WTC11 (cell line): ENCODE measurements at regions not wholly inside any gene's neighbourhood (a gene's known extent, or its start where the extent isn't known, plus 50 kb on each side); places are given as distances from the start of the nearest gene placed in this dataset.

Source experiments
- ATAC-seq: fragments of 200-7000 bp; cut with Tn5 transposase; 2 replicates; pipeline ENCODE4 v1.10.0; 2021; ENCODE audit warnings: mild to moderate bottlenecking, moderate library complexity
- CTCF ChIA-PET: fragments of 300-600 bp; sonication (Branson Sonifier 250); formaldehyde crosslinking; loops from one replicate; lab custom pipeline; 2021; ENCODE audit warnings: antibody characterized with exemption; lab: Charles Lee
- POLR2A ChIA-PET: fragments of 350-600 bp; sonication (Branson Sonifier 250); formaldehyde crosslinking; loops from one replicate; lab custom pipeline; 2021; ENCODE audit warnings: antibody characterized with exemption; lab: Charles Lee
- DNase-seq: peaks from one replicate; pipeline ENCODE4 v3.0.0; 2021; ENCODE audit warnings: low spot score
- H3K27ac Mint-ChIP-seq: 2 replicates; pipeline ENCODE4 v1.8.0; 2021; ENCODE audit warnings: mixed read lengths
- H3K27me3 Mint-ChIP-seq: 2 replicates; pipeline ENCODE4 v1.8.0; 2021; ENCODE audit warnings: low read depth, mild to moderate bottlenecking, moderate library complexity, mixed read lengths
- H3K36me3 Mint-ChIP-seq: 2 replicates; pipeline ENCODE4 v1.8.0; 2021; ENCODE audit warnings: mixed read lengths
- H3K4me1 Mint-ChIP-seq: 2 replicates; pipeline ENCODE4 v1.8.0; 2022; ENCODE audit warnings: mixed read lengths
- H3K4me3 Mint-ChIP-seq: 2 replicates; pipeline ENCODE4 v1.8.0; 2021; ENCODE audit warnings: mild to moderate bottlenecking, moderate library complexity, mixed read lengths
- H3K9me3 Mint-ChIP-seq: 2 replicates; pipeline ENCODE4 v1.8.0; 2021; ENCODE audit warnings: mixed read lengths
- ATF1 ChIP-seq: sonication (generic); formaldehyde crosslinking; IDR thresholded peaks from 2 replicates; pipeline ENCODE4 v1.8.1; 2023; ENCODE audit warnings: mild to moderate bottlenecking, moderate library complexity, missing genetic modification reagents
- CBFB ChIP-seq: sonication (generic); formaldehyde crosslinking; IDR thresholded peaks from 2 replicates; pipeline ENCODE4 v1.8.1; 2022; ENCODE audit warnings: mild to moderate bottlenecking, low read depth, missing genetic modification reagents
- CREB1 ChIP-seq: sonication (generic); formaldehyde crosslinking; IDR thresholded peaks from 2 replicates; pipeline ENCODE4 v1.8.0; 2023; ENCODE audit warnings: mild to moderate bottlenecking, missing genetic modification reagents
- EMX1 ChIP-seq: fragments of 250-450 bp; sonication (Bioruptor Pico); IDR thresholded peaks from 2 replicates; pipeline ENCODE4 v1.8.0; 2021; ENCODE audit warnings: mild to moderate bottlenecking
- FOXK1 ChIP-seq: sonication (generic); formaldehyde crosslinking; IDR thresholded peaks from 2 replicates; pipeline ENCODE4 v1.8.0; 2022; ENCODE audit warnings: mild to moderate bottlenecking, moderate library complexity, missing genetic modification reagents
- FOXP1 ChIP-seq: sonication (generic); formaldehyde crosslinking; IDR thresholded peaks from 2 replicates; pipeline ENCODE4 v1.8.0; 2022; ENCODE audit warnings: missing genetic modification reagents, mild to moderate bottlenecking, moderate library complexity, borderline replicate concordance
- JUN ChIP-seq: sonication (generic); formaldehyde crosslinking; IDR thresholded peaks from 2 replicates; pipeline ENCODE4 v1.8.0; 2023; ENCODE audit warnings: mild to moderate bottlenecking, missing genetic modification reagents
- NR2C2 ChIP-seq: sonication (generic); formaldehyde crosslinking; IDR thresholded peaks from 2 replicates; pipeline ENCODE4 v1.8.0; 2022; ENCODE audit warnings: mild to moderate bottlenecking, missing genetic modification reagents
- TEAD1 ChIP-seq: sonication (generic); formaldehyde crosslinking; IDR thresholded peaks from 2 replicates; pipeline ENCODE4 v1.8.0; 2022; ENCODE audit warnings: mild to moderate bottlenecking, missing genetic modification reagents
- ZBTB21 ChIP-seq: sonication (generic); formaldehyde crosslinking; IDR thresholded peaks from 2 replicates; pipeline ENCODE4 v1.8.1; 2023; ENCODE audit warnings: mild to moderate bottlenecking, missing genetic modification reagents, borderline replicate concordance
- ZNF121 ChIP-seq: sonication (generic); formaldehyde crosslinking; IDR thresholded peaks from 2 replicates; pipeline ENCODE4 v1.8.0; 2023; ENCODE audit warnings: missing genetic modification reagents
- ZNF219 ChIP-seq: sonication (generic); formaldehyde crosslinking; IDR thresholded peaks from 2 replicates; pipeline ENCODE4 v1.8.0; 2023; ENCODE audit warnings: missing genetic modification reagents, mild to moderate bottlenecking, borderline replicate concordance
- ZNF396 ChIP-seq: fragments of 250-450 bp; sonication (Bioruptor Pico); IDR thresholded peaks from 2 replicates; pipeline ENCODE4 v1.8.0; 2021; ENCODE audit warnings: mild to moderate bottlenecking, moderate library complexity, borderline replicate concordance
- ZNF671 ChIP-seq: fragments of 250-450 bp; sonication (Bioruptor Pico); IDR thresholded peaks from 2 replicates; pipeline ENCODE4 v1.8.0; 2021; ENCODE audit warnings: mild to moderate bottlenecking
- TF ChIP-seq, protein P1 (sequence below): sonication (generic); formaldehyde crosslinking; IDR thresholded peaks from 2 replicates; pipeline ENCODE4 v1.8.1; 2022; ENCODE audit warnings: mild to moderate bottlenecking, moderate library complexity, missing genetic modification reagents
- TF ChIP-seq, protein P2 (sequence below): sonication (generic); formaldehyde crosslinking; IDR thresholded peaks from 2 replicates; pipeline ENCODE4 v1.8.1; 2023; ENCODE audit warnings: mild to moderate bottlenecking, missing genetic modification reagents, moderate library complexity
- TF ChIP-seq, protein P3 (sequence below): sonication (generic); formaldehyde crosslinking; IDR thresholded peaks from 2 replicates; pipeline ENCODE4 v1.8.0; 2022; ENCODE audit warnings: mild to moderate bottlenecking, missing genetic modification reagents
- TF ChIP-seq, protein P4 (sequence below): sonication (generic); formaldehyde crosslinking; IDR thresholded peaks from 2 replicates; pipeline ENCODE4 v1.8.0; 2022; ENCODE audit warnings: missing genetic modification reagents
- TF ChIP-seq, protein P5 (sequence below): fragments of 250-450 bp; sonication (Bioruptor Pico); IDR thresholded peaks from 2 replicates; pipeline ENCODE4 v2.1.2; 2022; ENCODE audit warnings: mild to moderate bottlenecking, moderate library complexity
- TF ChIP-seq, protein P6 (sequence below): sonication (generic); formaldehyde crosslinking; IDR thresholded peaks from 2 replicates; pipeline ENCODE4 v1.8.0; 2023; ENCODE audit warnings: missing genetic modification reagents, mild to moderate bottlenecking, borderline replicate concordance

DNA sequence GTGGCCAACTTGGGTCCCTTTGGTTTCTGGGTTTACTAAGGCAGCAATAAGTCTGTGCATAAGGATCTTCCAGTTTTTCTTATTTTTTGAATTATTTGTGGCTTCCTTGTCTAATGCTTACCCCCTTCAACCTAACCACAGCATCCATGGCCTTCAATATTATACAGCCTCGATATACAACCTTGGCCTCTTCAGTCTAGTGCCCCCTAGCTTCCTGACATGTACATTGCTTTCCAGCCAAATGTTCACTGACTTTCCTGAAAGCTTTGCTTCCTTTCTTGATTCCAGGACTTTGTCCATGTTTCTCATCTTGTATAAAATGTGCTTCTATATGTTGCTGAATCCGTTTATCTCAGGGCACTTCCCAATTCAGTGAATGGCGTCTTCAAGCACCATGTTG is 310.1 kb downstream of the OLFM4 start:
- Mint-ChIP-seq H3K27me3 (peaks cover 56% of the 10 kb centered on the region), H3K9me3 (peaks cover 12% of the 10 kb centered on the region), H3K36me3 (no peaks in the 10 kb centered on the region), H3K27ac (no peak overlapping the region), H3K4me1 (peaks cover 16% of the 10 kb centered on the region), H3K4me3 (no peak overlapping the region)
- ChIA-PET CTCF (interaction anchor here (0.7 to 1.0 kb wide), 3 partner anchors 15 to 63 kb away, joined by 3 to 4 read pairs (median 4); no protein-coding TSS in a partner anchor), POLR2A (no interaction called here)
- ATAC-seq, result no peak
- TF ChIP-seq CBFB (CRISPR knock-in tag), result no peak
- no peak for TF ChIP-seq FOXP1
- TF ChIP-seq ZBTB21, result no peak
- TF ChIP-seq ZNF121 (CRISPR knock-in tag), result no peak
- no peak for TF ChIP-seq ATF1 (CRISPR knock-in tag)
- TF ChIP-seq ZNF396 (CRISPR knock-in tag), result no peak
- no peak for DNase-seq

DNA sequence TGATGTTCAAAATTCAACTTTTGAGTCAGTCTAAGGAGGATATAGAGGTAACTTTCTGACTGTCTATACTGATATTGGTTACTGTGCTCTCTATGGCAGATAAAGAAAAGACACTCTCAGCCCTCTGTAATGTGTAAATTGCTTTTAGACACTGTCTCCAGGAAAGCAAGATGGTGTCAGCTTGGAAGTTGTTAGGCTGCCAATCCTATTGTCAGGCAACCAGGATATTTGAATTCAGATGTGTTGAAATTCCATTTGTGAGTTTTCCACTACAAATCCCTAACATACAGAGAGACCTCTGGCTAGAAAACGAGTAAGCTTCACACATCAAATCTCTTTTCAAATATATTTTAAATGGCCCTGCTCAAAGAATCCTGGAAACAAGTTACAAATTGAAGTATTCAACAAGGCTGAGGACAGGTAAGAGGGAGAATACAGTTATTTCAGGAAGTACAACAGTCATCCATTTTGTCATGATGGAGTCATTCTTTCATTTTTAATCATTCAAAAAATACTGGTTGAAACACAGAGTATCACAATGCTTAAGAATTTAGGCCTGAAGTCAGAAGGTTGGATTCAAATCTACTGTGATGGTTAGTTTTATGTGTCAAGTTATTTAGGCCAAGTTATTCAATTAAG is 312.0 kb downstream of the OLFM4 start:
- H3K9me3 Mint-ChIP-seq, result peaks cover 9% of the 10 kb centered on the region
- H3K4me3 Mint-ChIP-seq, result no peak overlapping the region
- POLR2A ChIA-PET, result no interaction called here
- CTCF ChIA-PET, result no interaction called here
- peaks cover 16% of the 10 kb centered on the region for H3K4me1 Mint-ChIP-seq
- peaks cover 75% of the 10 kb centered on the region for H3K27me3 Mint-ChIP-seq
- no peaks in the 10 kb centered on the region for H3K36me3 Mint-ChIP-seq
- H3K27ac Mint-ChIP-seq, result no peak overlapping the region
- no peak for ATAC-seq
- DNase-seq, result no peak
- TF ChIP-seq, protein P1, sequence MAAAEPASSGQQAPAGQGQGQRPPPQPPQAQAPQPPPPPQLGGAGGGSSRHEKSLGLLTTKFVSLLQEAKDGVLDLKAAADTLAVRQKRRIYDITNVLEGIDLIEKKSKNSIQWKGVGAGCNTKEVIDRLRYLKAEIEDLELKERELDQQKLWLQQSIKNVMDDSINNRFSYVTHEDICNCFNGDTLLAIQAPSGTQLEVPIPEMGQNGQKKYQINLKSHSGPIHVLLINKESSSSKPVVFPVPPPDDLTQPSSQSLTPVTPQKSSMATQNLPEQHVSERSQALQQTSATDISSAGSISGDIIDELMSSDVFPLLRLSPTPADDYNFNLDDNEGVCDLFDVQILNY, result no peak
- TF ChIP-seq, protein P2, sequence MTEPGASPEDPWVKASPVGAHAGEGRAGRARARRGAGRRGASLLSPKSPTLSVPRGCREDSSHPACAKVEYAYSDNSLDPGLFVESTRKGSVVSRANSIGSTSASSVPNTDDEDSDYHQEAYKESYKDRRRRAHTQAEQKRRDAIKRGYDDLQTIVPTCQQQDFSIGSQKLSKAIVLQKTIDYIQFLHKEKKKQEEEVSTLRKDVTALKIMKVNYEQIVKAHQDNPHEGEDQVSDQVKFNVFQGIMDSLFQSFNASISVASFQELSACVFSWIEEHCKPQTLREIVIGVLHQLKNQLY (CRISPR knock-in tag), result no peak
- TF ChIP-seq, protein P3, sequence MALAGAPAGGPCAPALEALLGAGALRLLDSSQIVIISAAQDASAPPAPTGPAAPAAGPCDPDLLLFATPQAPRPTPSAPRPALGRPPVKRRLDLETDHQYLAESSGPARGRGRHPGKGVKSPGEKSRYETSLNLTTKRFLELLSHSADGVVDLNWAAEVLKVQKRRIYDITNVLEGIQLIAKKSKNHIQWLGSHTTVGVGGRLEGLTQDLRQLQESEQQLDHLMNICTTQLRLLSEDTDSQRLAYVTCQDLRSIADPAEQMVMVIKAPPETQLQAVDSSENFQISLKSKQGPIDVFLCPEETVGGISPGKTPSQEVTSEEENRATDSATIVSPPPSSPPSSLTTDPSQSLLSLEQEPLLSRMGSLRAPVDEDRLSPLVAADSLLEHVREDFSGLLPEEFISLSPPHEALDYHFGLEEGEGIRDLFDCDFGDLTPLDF, result no peak

DNA sequence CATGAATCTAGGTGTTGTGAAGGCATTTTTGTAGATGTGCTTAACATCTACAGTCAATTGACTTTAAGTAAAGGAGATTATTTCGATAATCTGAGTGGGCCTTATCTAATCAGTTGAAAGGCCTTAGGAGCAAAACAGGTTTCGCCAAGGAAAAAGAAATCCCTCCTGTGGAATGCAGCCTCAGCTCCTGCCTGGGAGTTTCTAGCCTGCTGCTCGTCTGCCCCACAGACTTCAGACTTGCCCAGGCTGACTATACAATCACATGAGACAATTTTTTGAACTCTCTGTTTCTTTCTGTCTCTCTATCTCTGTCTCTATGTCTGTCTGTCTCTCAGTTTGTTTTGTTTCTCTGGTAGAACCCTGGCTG is 312.5 kb downstream of the OLFM4 start:
- ATAC-seq, result no peak
- no peaks in the 10 kb centered on the region for H3K36me3 Mint-ChIP-seq
- DNase-seq, result no peak
- no peak overlapping the region for H3K4me3 Mint-ChIP-seq
- peaks cover 80% of the 10 kb centered on the region for H3K27me3 Mint-ChIP-seq
- peaks cover 16% of the 10 kb centered on the region for H3K4me1 Mint-ChIP-seq
- no peak overlapping the region for H3K27ac Mint-ChIP-seq
- ChIA-PET POLR2A (no interaction called here), CTCF (no interaction called here)
- peaks cover 7% of the 10 kb centered on the region for H3K9me3 Mint-ChIP-seq
- TF ChIP-seq EMX1 (CRISPR knock-in tag) (no peak), JUN (no peak), TEAD1 (CRISPR knock-in tag) (no peak), ZNF671 (CRISPR knock-in tag) (no peak), ZNF219 (no peak), NR2C2 (CRISPR knock-in tag) (no peak), FOXK1 (CRISPR knock-in tag) (no peak), CREB1 (CRISPR knock-in tag) (no peak)
- TF ChIP-seq, protein P4, sequence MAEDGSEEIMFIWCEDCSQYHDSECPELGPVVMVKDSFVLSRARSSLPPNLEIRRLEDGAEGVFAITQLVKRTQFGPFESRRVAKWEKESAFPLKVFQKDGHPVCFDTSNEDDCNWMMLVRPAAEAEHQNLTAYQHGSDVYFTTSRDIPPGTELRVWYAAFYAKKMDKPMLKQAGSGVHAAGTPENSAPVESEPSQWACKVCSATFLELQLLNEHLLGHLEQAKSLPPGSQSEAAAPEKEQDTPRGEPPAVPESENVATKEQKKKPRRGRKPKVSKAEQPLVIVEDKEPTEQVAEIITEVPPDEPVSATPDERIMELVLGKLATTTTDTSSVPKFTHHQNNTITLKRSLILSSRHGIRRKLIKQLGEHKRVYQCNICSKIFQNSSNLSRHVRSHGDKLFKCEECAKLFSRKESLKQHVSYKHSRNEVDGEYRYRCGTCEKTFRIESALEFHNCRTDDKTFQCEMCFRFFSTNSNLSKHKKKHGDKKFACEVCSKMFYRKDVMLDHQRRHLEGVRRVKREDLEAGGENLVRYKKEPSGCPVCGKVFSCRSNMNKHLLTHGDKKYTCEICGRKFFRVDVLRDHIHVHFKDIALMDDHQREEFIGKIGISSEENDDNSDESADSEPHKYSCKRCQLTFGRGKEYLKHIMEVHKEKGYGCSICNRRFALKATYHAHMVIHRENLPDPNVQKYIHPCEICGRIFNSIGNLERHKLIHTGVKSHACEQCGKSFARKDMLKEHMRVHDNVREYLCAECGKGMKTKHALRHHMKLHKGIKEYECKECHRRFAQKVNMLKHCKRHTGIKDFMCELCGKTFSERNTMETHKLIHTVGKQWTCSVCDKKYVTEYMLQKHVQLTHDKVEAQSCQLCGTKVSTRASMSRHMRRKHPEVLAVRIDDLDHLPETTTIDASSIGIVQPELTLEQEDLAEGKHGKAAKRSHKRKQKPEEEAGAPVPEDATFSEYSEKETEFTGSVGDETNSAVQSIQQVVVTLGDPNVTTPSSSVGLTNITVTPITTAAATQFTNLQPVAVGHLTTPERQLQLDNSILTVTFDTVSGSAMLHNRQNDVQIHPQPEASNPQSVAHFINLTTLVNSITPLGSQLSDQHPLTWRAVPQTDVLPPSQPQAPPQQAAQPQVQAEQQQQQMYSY (CRISPR knock-in tag), result no peak
- TF ChIP-seq, protein P5, sequence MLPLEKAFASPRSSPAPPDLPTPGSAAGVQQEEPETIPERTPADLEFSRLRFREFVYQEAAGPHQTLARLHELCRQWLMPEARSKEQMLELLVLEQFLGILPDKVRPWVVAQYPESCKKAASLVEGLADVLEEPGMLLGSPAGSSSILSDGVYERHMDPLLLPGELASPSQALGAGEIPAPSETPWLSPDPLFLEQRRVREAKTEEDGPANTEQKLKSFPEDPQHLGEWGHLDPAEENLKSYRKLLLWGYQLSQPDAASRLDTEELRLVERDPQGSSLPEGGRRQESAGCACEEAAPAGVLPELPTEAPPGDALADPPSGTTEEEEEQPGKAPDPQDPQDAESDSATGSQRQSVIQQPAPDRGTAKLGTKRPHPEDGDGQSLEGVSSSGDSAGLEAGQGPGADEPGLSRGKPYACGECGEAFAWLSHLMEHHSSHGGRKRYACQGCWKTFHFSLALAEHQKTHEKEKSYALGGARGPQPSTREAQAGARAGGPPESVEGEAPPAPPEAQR (CRISPR knock-in tag), result no peak
- TF ChIP-seq, protein P6, sequence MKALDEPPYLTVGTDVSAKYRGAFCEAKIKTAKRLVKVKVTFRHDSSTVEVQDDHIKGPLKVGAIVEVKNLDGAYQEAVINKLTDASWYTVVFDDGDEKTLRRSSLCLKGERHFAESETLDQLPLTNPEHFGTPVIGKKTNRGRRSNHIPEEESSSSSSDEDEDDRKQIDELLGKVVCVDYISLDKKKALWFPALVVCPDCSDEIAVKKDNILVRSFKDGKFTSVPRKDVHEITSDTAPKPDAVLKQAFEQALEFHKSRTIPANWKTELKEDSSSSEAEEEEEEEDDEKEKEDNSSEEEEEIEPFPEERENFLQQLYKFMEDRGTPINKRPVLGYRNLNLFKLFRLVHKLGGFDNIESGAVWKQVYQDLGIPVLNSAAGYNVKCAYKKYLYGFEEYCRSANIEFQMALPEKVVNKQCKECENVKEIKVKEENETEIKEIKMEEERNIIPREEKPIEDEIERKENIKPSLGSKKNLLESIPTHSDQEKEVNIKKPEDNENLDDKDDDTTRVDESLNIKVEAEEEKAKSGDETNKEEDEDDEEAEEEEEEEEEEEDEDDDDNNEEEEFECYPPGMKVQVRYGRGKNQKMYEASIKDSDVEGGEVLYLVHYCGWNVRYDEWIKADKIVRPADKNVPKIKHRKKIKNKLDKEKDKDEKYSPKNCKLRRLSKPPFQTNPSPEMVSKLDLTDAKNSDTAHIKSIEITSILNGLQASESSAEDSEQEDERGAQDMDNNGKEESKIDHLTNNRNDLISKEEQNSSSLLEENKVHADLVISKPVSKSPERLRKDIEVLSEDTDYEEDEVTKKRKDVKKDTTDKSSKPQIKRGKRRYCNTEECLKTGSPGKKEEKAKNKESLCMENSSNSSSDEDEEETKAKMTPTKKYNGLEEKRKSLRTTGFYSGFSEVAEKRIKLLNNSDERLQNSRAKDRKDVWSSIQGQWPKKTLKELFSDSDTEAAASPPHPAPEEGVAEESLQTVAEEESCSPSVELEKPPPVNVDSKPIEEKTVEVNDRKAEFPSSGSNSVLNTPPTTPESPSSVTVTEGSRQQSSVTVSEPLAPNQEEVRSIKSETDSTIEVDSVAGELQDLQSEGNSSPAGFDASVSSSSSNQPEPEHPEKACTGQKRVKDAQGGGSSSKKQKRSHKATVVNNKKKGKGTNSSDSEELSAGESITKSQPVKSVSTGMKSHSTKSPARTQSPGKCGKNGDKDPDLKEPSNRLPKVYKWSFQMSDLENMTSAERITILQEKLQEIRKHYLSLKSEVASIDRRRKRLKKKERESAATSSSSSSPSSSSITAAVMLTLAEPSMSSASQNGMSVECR, result no peak
